Fibroblast of mammary gland (primary cell): ENCODE measurements at regions not wholly inside any gene's neighbourhood (a gene's known extent, or its start where the extent isn't known, plus 50 kb on each side); places are given as distances from the start of the nearest gene placed in this dataset.

Experiments used
- DNase-seq: peaks from one replicate; pipeline ENCODE4 v3.0.0-alpha.2; 2010; ENCODE audit warnings: low read depth
- H3K4me3 ChIP-seq: 2 replicates; pipeline ENCODE4 v1.5.1; 2011; ENCODE audit warnings: low read depth, mild to moderate bottlenecking, low read length, moderate library complexity; ENCODE audit not compliant: control insufficient read depth
- CTCF ChIP-seq: conservative IDR thresholded peaks from 2 replicates; pipeline ENCODE4 v1.5.1; 2011; ENCODE audit warnings: low read depth, low read length, inconsistent platforms; ENCODE audit not compliant: control insufficient read depth, insufficient read depth

GRCh38 chr5:105735704-105736103, 1935.0 kb downstream of the EFNA5 start:
- H3K4me3 ChIP-seq = no peak overlapping the region
- DNase-seq = no peak
- no peak for TF ChIP-seq CTCF

- no peak for DNase-seq
- no peak overlapping the region for H3K4me3 ChIP-seq
- no peak for TF ChIP-seq CTCF
These were observed 1939.8 kb downstream of the EFNA5 start for GRCh38 chr5:105730982-105731381.

- TF ChIP-seq CTCF = no peak
- H3K4me3 ChIP-seq = no peak overlapping the region
- DNase-seq = no peak
These were observed 1944.6 kb downstream of the EFNA5 start for GRCh38 chr5:105726093-105726492.

- no peak for DNase-seq
- H3K4me3 ChIP-seq = no peak overlapping the region
- no peak for TF ChIP-seq CTCF
These were observed 1962.3 kb downstream of the EFNA5 start for GRCh38 chr5:105708442-105708841.

GRCh38 chr5:105702323-105702722, 1968.4 kb downstream of the EFNA5 start:
- TF ChIP-seq CTCF = no peak
- no peak overlapping the region for H3K4me3 ChIP-seq
- no peak for DNase-seq

GRCh38 chr5:105696440-105696839, 1974.3 kb downstream of the EFNA5 start:
- DNase-seq = no peak
- TF ChIP-seq CTCF = no peak
- H3K4me3 ChIP-seq = no peak overlapping the region

- no peak for DNase-seq
- no peak for TF ChIP-seq CTCF
- H3K4me3 ChIP-seq = no peak overlapping the region
These were observed 1974.8 kb downstream of the EFNA5 start for GRCh38 chr5:105695941-105696340.
